ENCODE measurements at regions not wholly inside any gene's neighbourhood (a gene's known extent, or its start where the extent isn't known, plus 50 kb on each side); places are given as distances from the start of the nearest gene placed in this dataset.

- Histone ChIP-seq H3K27me3 (ENCODE audit: insufficient read depth in 3 of 3, low read length in 2 of 3) (no peaks in the 10 kb centered on the region), H3K27ac (no peak overlapping the region), H3K4me3 (no peak overlapping the region), H3K9me3 (no peaks in the 10 kb centered on the region), H3K36me3 (ENCODE audit: insufficient read depth in 1 of 2, low read depth in 1 of 2) (no peaks in the 10 kb centered on the region), H3K4me1 (no peaks in the 10 kb centered on the region)
- 95 to 100% (median 97%) methylated on average over 1 of the region's 1 CpG for WGBS, 3 donors
- ATAC-seq (no peak), DNase-seq (no peak)
- intact Hi-C loops (cut with DNase I): no loop called here
- no peak for TF ChIP-seq CTCF (IDR thresholded peaks at IDR 0.05)
Observed at GRCh38 chr1:229817936-229818335, 191.9 kb downstream of the URB2 start.

GRCh38 chr1:229819091-229819490 is 193.0 kb downstream of the URB2 start:
- no peak for TF ChIP-seq CTCF (IDR thresholded peaks at IDR 0.05)
- no peaks in the 10 kb centered on the region for H3K9me3 ChIP-seq
- H3K4me1 ChIP-seq: no peaks in the 10 kb centered on the region
- no peaks in the 10 kb centered on the region for H3K36me3 ChIP-seq (ENCODE audit: insufficient read depth in 1 of 2, low read depth in 1 of 2)
- no peak overlapping the region for H3K27ac ChIP-seq
- WGBS, 3 donors: 31 to 51% (median 41%) methylated on average over 1 of the region's 1 CpG
- H3K4me3 ChIP-seq: no peak overlapping the region
- intact Hi-C loops (cut with DNase I): no loop called here
- no peak for ATAC-seq
- no peaks in the 10 kb centered on the region for H3K27me3 ChIP-seq (ENCODE audit: insufficient read depth in 3 of 3, low read length in 2 of 3)
- no peak for DNase-seq

- intact Hi-C loops (cut with DNase I): no loop called here
- no peak for ATAC-seq
- no peaks in the 10 kb centered on the region for H3K27me3 ChIP-seq (ENCODE audit: insufficient read depth in 3 of 3, low read length in 2 of 3)
- no peaks in the 10 kb centered on the region for H3K36me3 ChIP-seq (ENCODE audit: insufficient read depth in 1 of 2, low read depth in 1 of 2)
- H3K4me3 ChIP-seq: no peak overlapping the region
- H3K4me1 ChIP-seq: no peaks in the 10 kb centered on the region
- no peak for TF ChIP-seq CTCF (IDR thresholded peaks at IDR 0.05)
- DNase-seq: no peak
- no peak overlapping the region for H3K27ac ChIP-seq
- 84 to 86% (median 86%) methylated on average over 4 of the region's 4 CpGs for WGBS, 3 donors
- H3K9me3 ChIP-seq: no peaks in the 10 kb centered on the region
Observed at GRCh38 chr1:229822026-229822425, 196.0 kb downstream of the URB2 start.

- no peaks in the 10 kb centered on the region for H3K36me3 ChIP-seq (ENCODE audit: insufficient read depth in 1 of 2, low read depth in 1 of 2)
- ATAC-seq (no peak), DNase-seq (no peak)
- no peaks in the 10 kb centered on the region for H3K27me3 ChIP-seq (ENCODE audit: insufficient read depth in 3 of 3, low read length in 2 of 3)
- H3K9me3 ChIP-seq: no peaks in the 10 kb centered on the region
- intact Hi-C loops (cut with DNase I): no loop called here
- 86 to 95% (median 91%) methylated on average over 2 of the region's 2 CpGs for WGBS, 3 donors
- H3K27ac ChIP-seq: no peak overlapping the region
- H3K4me3 ChIP-seq: no peak overlapping the region
- H3K4me1 ChIP-seq: no peaks in the 10 kb centered on the region
- no peak for TF ChIP-seq CTCF (IDR thresholded peaks at IDR 0.05)
Observed at GRCh38 chr1:229825042-229825441, 199.0 kb downstream of the URB2 start.

- no peak for TF ChIP-seq CTCF (IDR thresholded peaks at IDR 0.05)
- H3K27me3 ChIP-seq (ENCODE audit: insufficient read depth in 3 of 3, low read length in 2 of 3): peaks cover 0 to 2% (median 0%) of the 10 kb centered on the region in 3 donors
- 56 to 62% (median 59%) methylated on average over 2 of the region's 2 CpGs for WGBS, 3 donors
- ATAC-seq (no peak), DNase-seq (no peak)
- no peaks in the 10 kb centered on the region for H3K9me3 ChIP-seq
- H3K4me3 ChIP-seq: no peak overlapping the region
- no peaks in the 10 kb centered on the region for H3K36me3 ChIP-seq (ENCODE audit: insufficient read depth in 1 of 2, low read depth in 1 of 2)
- no peak overlapping the region for H3K27ac ChIP-seq
- intact Hi-C loops (cut with DNase I): no loop called here
- no peaks in the 10 kb centered on the region for H3K4me1 ChIP-seq
Observed at GRCh38 chr1:229828461-229828860, 202.4 kb downstream of the URB2 start.
